ENCODE measurements at regions not wholly inside any gene's neighbourhood (a gene's known extent, or its start where the extent isn't known, plus 50 kb on each side); places are given as distances from the start of the nearest gene placed in this dataset.

- Histone ChIP-seq H3K4me1 (ENCODE audit: insufficient read depth, low read length) (no peaks in the 10 kb centered on the region), H3K4me3 (ENCODE audit: low read length) (no peak overlapping the region), H3K9me3 (ENCODE audit: control insufficient read depth in 1 of 2, insufficient read depth in 1 of 2, low read length in 2 of 2) (no peaks in the 10 kb centered on the region), H3K36me3 (ENCODE audit: insufficient read depth, low read length) (no peaks in the 10 kb centered on the region), H3K27ac (ENCODE audit: low read depth in 1 of 2, low read length in 2 of 2) (no peak overlapping the region), H3K27me3 (ENCODE audit: control insufficient read depth in 1 of 2, insufficient read depth in 2 of 2, low read length in 2 of 2) (no peaks in the 10 kb centered on the region)
- Mint-ChIP-seq H3K27ac (no peak overlapping the region), H3K36me3 (ENCODE audit: low read depth) (no peaks in the 10 kb centered on the region), H3K9me3 (peaks cover 2% of the 10 kb centered on the region), H3K27me3 (no peaks in the 10 kb centered on the region), H3K4me1 (ENCODE audit: low read depth) (no peaks in the 10 kb centered on the region), H3K4me3 (no peak overlapping the region)
- ATAC-seq (ENCODE audit: poor library complexity) = no peak
- no peak for DNase-seq
- CTCF ChIA-PET = no interaction called here
- intact Hi-C loops (cut with DNase I, micrococcal nuclease) = no loop called here
- POLR2A ChIA-PET = no interaction called here
- no peak for TF ChIP-seq CTCF (IDR thresholded peaks at IDR 0.05)
Measured at GRCh38 chr2:17012297-17012696, 346.7 kb upstream of the CYRIA start.

GRCh38 chr2:17010104-17010503 lies 344.5 kb upstream of the CYRIA start:
- no peaks in the 10 kb centered on the region for H3K27me3 Mint-ChIP-seq
- POLR2A ChIA-PET = no interaction called here
- Histone ChIP-seq H3K36me3 (ENCODE audit: insufficient read depth, low read length) (no peaks in the 10 kb centered on the region), H3K9me3 (ENCODE audit: control insufficient read depth in 1 of 2, insufficient read depth in 1 of 2, low read length in 2 of 2) (no peaks in the 10 kb centered on the region), H3K27ac (ENCODE audit: low read depth in 1 of 2, low read length in 2 of 2) (no peak overlapping the region), H3K27me3 (ENCODE audit: control insufficient read depth in 1 of 2, insufficient read depth in 2 of 2, low read length in 2 of 2) (no peaks in the 10 kb centered on the region), H3K4me1 (ENCODE audit: insufficient read depth, low read length) (no peaks in the 10 kb centered on the region), H3K4me3 (ENCODE audit: low read length) (no peak overlapping the region)
- intact Hi-C loops (cut with DNase I, micrococcal nuclease) = no loop called here
- H3K4me3 Mint-ChIP-seq = no peak overlapping the region
- DNase-seq = no peak
- H3K36me3 Mint-ChIP-seq (ENCODE audit: low read depth) = no peaks in the 10 kb centered on the region
- H3K4me1 Mint-ChIP-seq (ENCODE audit: low read depth) = no peaks in the 10 kb centered on the region
- peaks cover 2% of the 10 kb centered on the region for H3K9me3 Mint-ChIP-seq
- H3K27ac Mint-ChIP-seq = no peak overlapping the region
- CTCF ChIA-PET = no interaction called here
- ATAC-seq (ENCODE audit: poor library complexity) = no peak
- TF ChIP-seq CTCF (IDR thresholded peaks at IDR 0.05) = no peak

GRCh38 chr2:17000184-17000482 lies 334.5 kb upstream of the CYRIA start:
- ChIA-PET POLR2A (no interaction called here), CTCF (no interaction called here)
- H3K4me1 ChIP-seq (ENCODE audit: insufficient read depth, low read length) = no peaks in the 10 kb centered on the region
- H3K4me3 ChIP-seq (ENCODE audit: low read length) = no peak overlapping the region
- H3K27me3 ChIP-seq (ENCODE audit: control insufficient read depth in 1 of 2, insufficient read depth in 2 of 2, low read length in 2 of 2) = no peaks in the 10 kb centered on the region
- Mint-ChIP-seq H3K36me3 (ENCODE audit: low read depth) (no peaks in the 10 kb centered on the region), H3K9me3 (peaks cover 8% of the 10 kb centered on the region), H3K27me3 (no peaks in the 10 kb centered on the region), H3K27ac (no peak overlapping the region), H3K4me3 (no peak overlapping the region), H3K4me1 (ENCODE audit: low read depth) (no peaks in the 10 kb centered on the region)
- intact Hi-C loops (cut with DNase I, micrococcal nuclease) = no loop called here
- DNase-seq = no peak
- ATAC-seq (ENCODE audit: poor library complexity) = no peak
- no peak for TF ChIP-seq CTCF (IDR thresholded peaks at IDR 0.05)
- H3K36me3 ChIP-seq (ENCODE audit: insufficient read depth, low read length) = no peaks in the 10 kb centered on the region
- no peak overlapping the region for H3K27ac ChIP-seq (ENCODE audit: low read depth in 1 of 2, low read length in 2 of 2)
- H3K9me3 ChIP-seq (ENCODE audit: control insufficient read depth in 1 of 2, insufficient read depth in 1 of 2, low read length in 2 of 2) = peaks cover 0 to 10% of the 10 kb centered on the region in 2 experiments
